K562 (cell line): ENCODE measurements at regions not wholly inside any gene's neighbourhood (a gene's known extent, or its start where the extent isn't known, plus 50 kb on each side); places are given as distances from the start of the nearest gene placed in this dataset.

Experiments
- ATAC-seq: fragments of 200-7000 bp; cut with Tn5 transposase; 3 replicates; pipeline ENCODE4 v1.9.1; 2020; ENCODE audit warnings: moderate library complexity
- BruUV-seq: library from RNA; stranded (reverse); fragments of 400-500 nt; replicated peaks from 2 replicates; lab custom pipeline; 2021; lab: Mats Ljungman, UMichigan
- CTCF ChIA-PET: fragments of 300-600 bp; formaldehyde crosslinking; extraction: SDS; loops from one replicate; lab custom pipeline; 2021; ENCODE audit warnings: low intra/inter-chr PET ratio; lab: Yijun Ruan, JAX
- POLR2A ChIA-PET: fragments of 300-600, 350-650 bp; sonication (Branson Sonifier 250); formaldehyde crosslinking; extraction: SDS; loops from one replicate; lab custom pipeline; 2021; ENCODE audit warnings: antibody characterized with exemption, inconsistent platforms; lab: Yijun Ruan, JAX
- DNase-seq, 4 experiments: peaks; one replicate each; pipeline versions ENCODE4 v3.0.0 to v3.0.0-alpha.2; 2011 to 2018; ENCODE audit warnings: low spot score in 3 of 4, mixed read lengths in 3 of 4; ENCODE audit errors: extremely low read depth in 1 of 4
- FAIRE-seq: peaks from 2 replicates; lab custom pipeline; 2011; peaks lifted over from hg19 to GRCh38; lab: Jason Lieb, UNC
- H2AFZ ChIP-seq: 2 replicates; pipeline ENCODE4 v1.6.0; 2011; ENCODE audit warnings: low read depth, low read length, control low read depth, inconsistent platforms
- H3K27ac ChIP-seq: fragments of 200-600 bp; 3 replicates; pipeline ENCODE4 v1.8.0; 2011; ENCODE audit warnings: low read depth, mild to moderate bottlenecking, control low read depth, inconsistent platforms, low read length, moderate library complexity, mixed read lengths; ENCODE audit errors: extremely low read depth
- H3K27me3 ChIP-seq, 2 experiments: fragments of 300-600 bp in 1 of 2; 2 replicates in 1 of 2; 3 replicates in 1 of 2; pipeline versions ENCODE4 v1.6.0 to v1.8.0; 2011; ENCODE audit warnings: inconsistent platforms in 2 of 2, low read length in 2 of 2, mild to moderate bottlenecking in 1 of 2, mixed read lengths in 1 of 2, moderate library complexity in 1 of 2; ENCODE audit not compliant: control insufficient read depth in 2 of 2, insufficient read depth in 2 of 2
- H3K36me3 ChIP-seq: fragments of 300-600 bp; 3 replicates; pipeline ENCODE4 v1.8.0; 2011; ENCODE audit warnings: mild to moderate bottlenecking, low read length, inconsistent platforms; ENCODE audit not compliant: control insufficient read depth, insufficient read depth
- H3K4me1 ChIP-seq, 2 experiments: fragments of 200-600 bp in 1 of 2; replicated peaks in 1 of 2; 2 replicates in 1 of 2; 3 replicates in 1 of 2; pipeline versions ENCODE4 v1.5.1 to v1.8.0; 2011; ENCODE audit warnings: inconsistent platforms in 2 of 2, low read length in 2 of 2, mild to moderate bottlenecking in 1 of 2, mixed read lengths in 1 of 2, moderate library complexity in 1 of 2; ENCODE audit not compliant: control insufficient read depth in 2 of 2, insufficient read depth in 2 of 2
- H3K4me2 ChIP-seq: 2 replicates; pipeline ENCODE4 v1.6.1; 2011; ENCODE audit warnings: low read length, control low read depth, inconsistent platforms, mixed read lengths; ENCODE audit not compliant: insufficient read depth
- H3K4me3 ChIP-seq: fragments of 200-600 bp; sonication (generic), shearing (Covaris generic); 2 replicates; pipeline ENCODE4 v1.5.1; 2016; ENCODE audit warnings: control low read depth, inconsistent platforms
- H3K79me2 ChIP-seq: fragments of 200-600 bp; 3 replicates; pipeline ENCODE4 v1.8.0; 2011; ENCODE audit warnings: low read length, inconsistent platforms; ENCODE audit not compliant: control insufficient read depth, insufficient read depth
- H3K9ac ChIP-seq, 2 experiments: 2 replicates each; pipeline versions ENCODE4 v1.6.0 to v1.6.1; 2011; ENCODE audit warnings: low read depth in 2 of 2, low read length in 2 of 2, control low read depth in 1 of 2, inconsistent platforms in 1 of 2, mild to moderate bottlenecking in 1 of 2, mixed read lengths in 1 of 2; ENCODE audit not compliant: insufficient read depth in 1 of 2
- H3K9me1 ChIP-seq: one replicate; pipeline ENCODE4 v1.6.0; 2011; ENCODE audit warnings: inconsistent platforms, mild to moderate bottlenecking, low read length, moderate library complexity; ENCODE audit not compliant: control insufficient read depth, insufficient read depth
- H3K9me3 ChIP-seq: replicated peaks from 2 replicates; pipeline ENCODE4 v1.5.1; 2011; ENCODE audit warnings: low read depth, low read length, inconsistent platforms; ENCODE audit not compliant: control insufficient read depth, insufficient read depth
- H4K20me1 ChIP-seq: replicated peaks from 2 replicates; pipeline ENCODE4 v1.6.1; 2011; ENCODE audit warnings: low read length, inconsistent platforms, mixed read lengths; ENCODE audit not compliant: control insufficient read depth, insufficient read depth
- CHD1 ChIP-seq: fragments of 200-600 bp; sonication (generic); IDR thresholded peaks from one replicate; pipeline ENCODE4 v1.6.1; 2012; ENCODE audit warnings: mild to moderate bottlenecking, moderate library complexity, low read length, inconsistent platforms
- CREM ChIP-seq: IDR thresholded peaks from 2 replicates; pipeline ENCODE4 v1.6.1; 2014; ENCODE audit warnings: antibody characterized with exemption, low read depth
- ETV6 ChIP-seq, 3 experiments: fragments of 150-350 bp in 1 of 3; sonication (generic) in 1 of 3; formaldehyde crosslinking in 1 of 3; IDR thresholded peaks; 2 replicates each; pipeline versions ENCODE4 v1.6.1 to v1.8.0; 2014 to 2022; ENCODE audit warnings: borderline replicate concordance in 2 of 3, low read depth in 2 of 3, antibody characterized with exemption in 1 of 3, low read length in 1 of 3, mild to moderate bottlenecking in 1 of 3, missing genetic modification reagents in 1 of 3
- FOSL1 ChIP-seq: fragments of 200-800 bp; sonication (Bioruptor generic); conservative IDR thresholded peaks from 2 replicates; pipeline ENCODE4 v1.6.1; 2016; ENCODE audit warnings: missing genetic modification characterization, missing compliant biosample characterization
- POLR3A ChIP-seq: IDR thresholded peaks from 2 replicates; pipeline ENCODE4 v1.6.1; 2011; ENCODE audit warnings: borderline replicate concordance, mild to moderate bottlenecking, moderate library complexity; ENCODE audit not compliant: insufficient read length, insufficient read depth; ENCODE audit errors: extremely low read depth
- ZBTB1 ChIP-seq: sonication (generic); formaldehyde crosslinking; IDR thresholded peaks from 2 replicates; pipeline ENCODE4 v1.8.1; 2023; ENCODE audit warnings: missing genetic modification reagents, low read depth, mild to moderate bottlenecking, borderline replicate concordance
- ZNF134 ChIP-seq: fragments of 250-450 bp; sonication (Bioruptor Pico); conservative IDR thresholded peaks from 2 replicates; pipeline ENCODE4 v1.4.0; 2020
- ZNF668 ChIP-seq: fragments of 250-450 bp; sonication (Bioruptor Pico); IDR thresholded peaks from 2 replicates; pipeline ENCODE4 v1.8.0; 2022; ENCODE audit warnings: mild to moderate bottlenecking, inconsistent platforms
- ZNF778 ChIP-seq: fragments of 450-650 bp; formaldehyde crosslinking; IDR thresholded peaks from 2 replicates; pipeline ENCODE4 v1.4.0; 2020; ENCODE audit warnings: mild to moderate bottlenecking, moderate library complexity
- WGBS: fragments of 100-300 bp; shearing (Covaris generic); methylation state at CpG from one replicate; pipeline ENCODE4 v1.1.6; 2016; ENCODE audit warnings: low coverage, mixed read lengths; ENCODE audit not compliant: insufficient coverage; ENCODE audit errors: missing lambda C conversion rate; 5-methylcytosine and 5-hydroxymethylcytosine counted together
- in situ Hi-C: fragments of 300-500 bp; cut with MboI; formaldehyde crosslinking; loops from 4 replicates; pipeline ENCODE4 v1.15.0; 2018; ENCODE audit warnings: inconsistent platforms, mixed read lengths
- intact Hi-C: fragments of 100-400 bp; cut with micrococcal nuclease; formaldehyde crosslinking; loops from 2 replicates; pipeline ENCODE4 v1.14.2; 2022
- TF ChIP-seq, protein P1 (sequence below): fragments of 200-400 bp; formaldehyde crosslinking; IDR thresholded peaks from 2 replicates; pipeline ENCODE4 v1.6.1; 2017; ENCODE audit warnings: mild to moderate bottlenecking, low read depth, low read length, moderate library complexity
- TF ChIP-seq, protein P2 (sequence below): sonication (generic); formaldehyde crosslinking; IDR thresholded peaks from 2 replicates; pipeline ENCODE4 v1.8.1; 2023; ENCODE audit warnings: mild to moderate bottlenecking, missing genetic modification reagents, moderate library complexity

DNA sequence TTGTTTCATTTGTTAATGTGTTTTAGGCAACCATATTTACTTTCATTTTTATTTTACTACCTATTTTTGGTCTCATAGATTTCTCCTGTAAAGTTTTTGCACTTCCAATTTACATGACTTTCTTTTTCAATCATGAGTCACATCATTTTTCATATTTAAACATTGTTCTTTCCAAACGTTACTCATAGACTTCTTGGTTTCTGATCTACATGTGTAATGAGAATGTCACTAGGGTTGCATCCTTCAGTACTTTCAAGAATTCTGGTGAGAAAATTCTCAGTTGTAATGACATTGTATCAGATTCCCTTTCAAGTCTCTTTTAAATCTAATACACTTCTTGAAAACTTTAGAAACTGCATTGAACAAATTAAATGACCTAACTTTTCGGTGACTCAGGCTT lies 991.7 kb downstream of the EFNB2 start:
- WGBS, result 0% methylated on average over 2 of the region's 2 CpGs
- ATAC-seq, result no peak
- Histone ChIP-seq H3K4me2 (no peak overlapping the region), H3K9me1 (no peaks in the 10 kb centered on the region), H2AFZ (no peak overlapping the region), H3K27ac (no peak overlapping the region), H3K4me1 (no peaks in the 10 kb centered on the region), H3K36me3 (no peaks in the 10 kb centered on the region), H4K20me1 (no peaks in the 10 kb centered on the region), H3K27me3 (no peaks in the 10 kb centered on the region), H3K9ac (no peak overlapping the region), H3K4me3 (no peak overlapping the region), H3K9me3 (no peaks in the 10 kb centered on the region)
- CTCF ChIA-PET, result no interaction called here
- FAIRE-seq, result no peak
- DNase-seq, result no peak
- intact Hi-C loops, result no loop called here
- no TSS peak for BruUV-seq
- in situ Hi-C loops, result no loop called here
- POLR2A ChIA-PET, result no interaction called here
- TF ChIP-seq, protein P1, sequence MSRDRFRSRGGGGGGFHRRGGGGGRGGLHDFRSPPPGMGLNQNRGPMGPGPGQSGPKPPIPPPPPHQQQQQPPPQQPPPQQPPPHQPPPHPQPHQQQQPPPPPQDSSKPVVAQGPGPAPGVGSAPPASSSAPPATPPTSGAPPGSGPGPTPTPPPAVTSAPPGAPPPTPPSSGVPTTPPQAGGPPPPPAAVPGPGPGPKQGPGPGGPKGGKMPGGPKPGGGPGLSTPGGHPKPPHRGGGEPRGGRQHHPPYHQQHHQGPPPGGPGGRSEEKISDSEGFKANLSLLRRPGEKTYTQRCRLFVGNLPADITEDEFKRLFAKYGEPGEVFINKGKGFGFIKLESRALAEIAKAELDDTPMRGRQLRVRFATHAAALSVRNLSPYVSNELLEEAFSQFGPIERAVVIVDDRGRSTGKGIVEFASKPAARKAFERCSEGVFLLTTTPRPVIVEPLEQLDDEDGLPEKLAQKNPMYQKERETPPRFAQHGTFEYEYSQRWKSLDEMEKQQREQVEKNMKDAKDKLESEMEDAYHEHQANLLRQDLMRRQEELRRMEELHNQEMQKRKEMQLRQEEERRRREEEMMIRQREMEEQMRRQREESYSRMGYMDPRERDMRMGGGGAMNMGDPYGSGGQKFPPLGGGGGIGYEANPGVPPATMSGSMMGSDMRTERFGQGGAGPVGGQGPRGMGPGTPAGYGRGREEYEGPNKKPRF, result no peak
- TF ChIP-seq, protein P2, sequence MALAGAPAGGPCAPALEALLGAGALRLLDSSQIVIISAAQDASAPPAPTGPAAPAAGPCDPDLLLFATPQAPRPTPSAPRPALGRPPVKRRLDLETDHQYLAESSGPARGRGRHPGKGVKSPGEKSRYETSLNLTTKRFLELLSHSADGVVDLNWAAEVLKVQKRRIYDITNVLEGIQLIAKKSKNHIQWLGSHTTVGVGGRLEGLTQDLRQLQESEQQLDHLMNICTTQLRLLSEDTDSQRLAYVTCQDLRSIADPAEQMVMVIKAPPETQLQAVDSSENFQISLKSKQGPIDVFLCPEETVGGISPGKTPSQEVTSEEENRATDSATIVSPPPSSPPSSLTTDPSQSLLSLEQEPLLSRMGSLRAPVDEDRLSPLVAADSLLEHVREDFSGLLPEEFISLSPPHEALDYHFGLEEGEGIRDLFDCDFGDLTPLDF (CRISPR knock-in tag), result no peak
- TF ChIP-seq ZBTB1 (CRISPR knock-in tag) (no peak), ZNF668 (no peak), POLR3A (no peak), CHD1 (no peak), ZNF778 (no peak), ZNF134 (CRISPR knock-in tag) (no peak), FOSL1 (tag) (no peak), CREM (no peak), ETV6 (IDR thresholded peaks at IDR 0.05; ENCODE audit: borderline replicate concordance in 1 of 2, low read depth in 2 of 2, low read length in 1 of 2) (no peak), ETV6 (CRISPR knock-in tag; IDR thresholded peaks at IDR 0.05; ENCODE audit: borderline replicate concordance) (no peak)
- TF ChIP-seq, all 486 proteins: peak for 0
- H3K79me2 ChIP-seq, result no peaks in the 10 kb centered on the region
